Colonic mucosa (tissue), 4 donors: ENCODE measurements at regions not wholly inside any gene's neighbourhood (a gene's known extent, or its start where the extent isn't known, plus 50 kb on each side); places are given as distances from the start of the nearest gene placed in this dataset.

ENCODE experiments used
- DNase-seq: peaks from one replicate; pipeline ENCODE4 v3.0.0-alpha.2; 2020
- H3K27ac ChIP-seq: fragments of 200-600 bp; one replicate; pipeline ENCODE4 v1.8.0; 2021
- H3K27me3 ChIP-seq: fragments of 200-600 bp; one replicate; pipeline ENCODE4 v1.8.0; 2021
- H3K36me3 ChIP-seq: fragments of 200-600 bp; one replicate; pipeline ENCODE4 v1.8.0; 2021
- H3K4me1 ChIP-seq: fragments of 200-600 bp; one replicate; pipeline ENCODE4 v1.8.0; 2021; ENCODE audit warnings: mild to moderate bottlenecking
- H3K4me3 ChIP-seq: fragments of 200-600 bp; one replicate; pipeline ENCODE4 v1.8.0; 2021
- H3K9ac ChIP-seq, 2 donors: one replicate each; pipeline ENCODE4 v1.7.0; 2013; ENCODE audit warnings: control low read depth in 2 of 2, low read depth in 2 of 2, low read length in 2 of 2
- H3K9me3 ChIP-seq: fragments of 200-600 bp; one replicate; pipeline ENCODE4 v1.8.0; 2021
- intact Hi-C: fragments of 100-400 bp; cut with DNase I; formaldehyde crosslinking; loops from one replicate; pipeline ENCODE4 v1.14.1; 2022
- TF ChIP-seq, protein P1 (sequence below): fragments of 200-600 bp; IDR thresholded peaks from one replicate; pipeline ENCODE4 v1.8.0; 2022; ENCODE audit warnings: antibody characterized with exemption, mild to moderate bottlenecking
- donor health status: healthy.
- donor health status: DM: no; HTN: no; CAD: no.
- donor health status: DM: no; HTN: no; CAD: no.

DNA sequence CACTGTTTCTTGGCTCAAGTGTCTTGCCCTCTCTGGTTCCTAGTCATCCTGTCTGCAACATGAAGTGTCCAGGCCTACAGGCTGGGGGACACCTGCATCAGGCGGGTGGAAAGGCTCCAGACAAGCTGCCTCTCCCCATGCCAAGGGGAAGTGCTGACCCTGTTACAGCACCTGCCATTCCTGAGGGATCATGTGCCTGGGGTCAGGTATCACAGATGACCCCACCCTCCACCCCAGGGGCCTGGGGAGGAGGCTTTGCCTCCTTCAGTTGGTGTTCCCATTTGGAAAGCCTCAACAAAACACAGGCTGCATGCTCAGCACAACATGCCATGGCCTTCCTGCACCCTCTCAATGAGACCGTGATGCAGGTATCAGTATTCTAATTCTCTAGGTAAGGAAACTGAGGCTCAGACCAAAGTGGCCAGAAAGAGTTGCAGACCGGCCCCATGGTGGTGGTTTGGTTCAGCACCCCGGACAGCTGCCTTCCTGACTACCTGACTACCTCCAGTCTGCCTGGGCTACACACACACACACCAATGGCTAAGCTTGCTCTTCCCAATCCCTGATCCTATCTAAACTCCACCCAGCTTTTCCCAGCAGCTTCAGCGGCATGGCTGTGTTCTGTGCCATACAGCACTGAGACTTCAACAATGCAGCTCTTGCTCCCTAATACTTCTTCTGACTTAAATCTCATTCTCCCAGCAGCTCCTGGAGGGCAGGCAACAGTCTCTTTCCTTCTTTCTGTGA is 69.7 kb upstream of the LINGO1 start:
- intact Hi-C loops: no loop called here
- peak; percentile 18 for DNase-seq
- Histone ChIP-seq H3K27me3 (no peaks in the 10 kb centered on the region), H3K27ac (no peak overlapping the region), H3K4me3 (no peak overlapping the region), H3K4me1 (no peaks in the 10 kb centered on the region), H3K9me3 (no peaks in the 10 kb centered on the region), H3K9ac (no peak overlapping the region), H3K36me3 (no peaks in the 10 kb centered on the region)
- TF ChIP-seq, protein P1, sequence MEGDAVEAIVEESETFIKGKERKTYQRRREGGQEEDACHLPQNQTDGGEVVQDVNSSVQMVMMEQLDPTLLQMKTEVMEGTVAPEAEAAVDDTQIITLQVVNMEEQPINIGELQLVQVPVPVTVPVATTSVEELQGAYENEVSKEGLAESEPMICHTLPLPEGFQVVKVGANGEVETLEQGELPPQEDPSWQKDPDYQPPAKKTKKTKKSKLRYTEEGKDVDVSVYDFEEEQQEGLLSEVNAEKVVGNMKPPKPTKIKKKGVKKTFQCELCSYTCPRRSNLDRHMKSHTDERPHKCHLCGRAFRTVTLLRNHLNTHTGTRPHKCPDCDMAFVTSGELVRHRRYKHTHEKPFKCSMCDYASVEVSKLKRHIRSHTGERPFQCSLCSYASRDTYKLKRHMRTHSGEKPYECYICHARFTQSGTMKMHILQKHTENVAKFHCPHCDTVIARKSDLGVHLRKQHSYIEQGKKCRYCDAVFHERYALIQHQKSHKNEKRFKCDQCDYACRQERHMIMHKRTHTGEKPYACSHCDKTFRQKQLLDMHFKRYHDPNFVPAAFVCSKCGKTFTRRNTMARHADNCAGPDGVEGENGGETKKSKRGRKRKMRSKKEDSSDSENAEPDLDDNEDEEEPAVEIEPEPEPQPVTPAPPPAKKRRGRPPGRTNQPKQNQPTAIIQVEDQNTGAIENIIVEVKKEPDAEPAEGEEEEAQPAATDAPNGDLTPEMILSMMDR: no peak

DNA sequence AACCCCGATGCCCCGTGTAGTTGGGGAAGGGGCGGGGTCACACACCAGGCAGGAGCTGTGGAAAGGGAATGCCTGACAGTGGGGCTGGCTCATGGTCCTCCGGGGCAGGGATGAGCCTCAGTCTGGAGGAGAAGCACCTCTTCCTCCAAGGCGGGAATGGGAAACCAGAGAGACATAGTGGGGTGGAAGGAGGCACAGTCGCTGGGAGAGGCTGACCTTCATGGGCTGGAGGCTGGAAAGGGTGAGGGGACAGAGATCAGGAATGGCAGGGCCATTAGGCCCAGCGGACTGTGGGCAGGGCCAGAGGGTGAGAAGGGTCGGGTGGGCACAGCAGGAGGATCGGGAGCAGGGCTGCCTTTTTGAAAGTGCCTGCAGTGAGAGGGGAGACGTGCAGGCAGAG is 65.8 kb upstream of the LINGO1 start:
- H3K9me3 ChIP-seq: no peaks in the 10 kb centered on the region
- no peaks in the 10 kb centered on the region for H3K36me3 ChIP-seq
- no peak overlapping the region for H3K27ac ChIP-seq
- intact Hi-C loops: no loop called here
- TF ChIP-seq, protein P1: no peak
- no peaks in the 10 kb centered on the region for H3K4me1 ChIP-seq
- H3K4me3 ChIP-seq: no peak overlapping the region
- no peak for DNase-seq
- H3K9ac ChIP-seq: no peak overlapping the region
- peaks cover 6% of the 10 kb centered on the region for H3K27me3 ChIP-seq

DNA sequence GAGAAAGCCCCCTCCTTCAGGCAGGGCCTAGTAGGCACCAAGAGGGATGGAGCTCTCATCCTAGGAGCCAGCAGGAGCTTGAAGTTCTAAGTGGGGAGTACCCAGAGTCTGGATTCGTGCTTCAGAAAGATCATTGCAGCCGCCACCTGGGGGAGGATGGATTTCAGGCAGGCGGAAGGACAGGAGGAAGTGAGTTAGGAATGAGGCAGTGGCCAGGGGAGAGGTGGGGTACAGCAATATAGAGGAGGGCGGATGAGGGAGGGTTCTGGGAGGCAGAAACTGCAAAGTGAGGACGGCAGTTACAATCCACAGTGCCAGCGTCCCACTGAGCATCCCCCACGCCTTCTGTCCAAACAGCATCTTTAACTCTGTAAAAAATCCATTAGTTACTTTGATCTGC is 65.2 kb upstream of the LINGO1 start:
- no peak for DNase-seq
- intact Hi-C loops: no loop called here
- TF ChIP-seq, protein P1: no peak

DNA sequence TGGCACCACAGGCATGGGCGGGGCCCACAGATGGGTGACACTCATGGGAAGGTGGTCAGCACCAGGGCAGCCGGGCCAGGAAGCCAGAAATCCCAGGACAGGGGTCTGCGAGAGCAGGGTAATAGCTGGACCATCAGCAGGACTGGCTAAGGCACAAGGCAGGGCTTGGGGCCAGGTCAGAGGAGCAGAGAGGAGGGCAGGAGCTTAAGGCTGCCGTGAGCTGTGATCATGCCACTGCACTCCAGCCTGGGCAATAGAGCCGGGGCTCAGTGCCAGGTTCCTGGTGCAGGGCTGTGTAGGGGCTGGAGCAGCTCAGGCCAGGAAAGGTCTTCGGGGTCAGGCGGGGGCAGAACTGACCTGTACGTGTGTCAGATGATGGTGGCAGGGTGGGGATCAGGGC is 64.2 kb upstream of the LINGO1 start:
- TF ChIP-seq, protein P1: no peak
- Histone ChIP-seq H3K9me3 (no peaks in the 10 kb centered on the region), H3K27me3 (peaks cover 6% of the 10 kb centered on the region), H3K27ac (no peak overlapping the region), H3K4me3 (no peak overlapping the region), H3K4me1 (no peaks in the 10 kb centered on the region), H3K36me3 (no peaks in the 10 kb centered on the region), H3K9ac (no peak overlapping the region)
- no peak for DNase-seq
- intact Hi-C loops: no loop called here

More for the DNA sequence above, 65.2 kb upstream of the LINGO1 start:
- Histone ChIP-seq H3K36me3 (no peaks in the 10 kb centered on the region), H3K9ac (no peak overlapping the region), H3K27me3 (peaks cover 6% of the 10 kb centered on the region), H3K4me1 (no peaks in the 10 kb centered on the region), H3K9me3 (no peaks in the 10 kb centered on the region), H3K27ac (no peak overlapping the region), H3K4me3 (no peak overlapping the region)

DNA sequence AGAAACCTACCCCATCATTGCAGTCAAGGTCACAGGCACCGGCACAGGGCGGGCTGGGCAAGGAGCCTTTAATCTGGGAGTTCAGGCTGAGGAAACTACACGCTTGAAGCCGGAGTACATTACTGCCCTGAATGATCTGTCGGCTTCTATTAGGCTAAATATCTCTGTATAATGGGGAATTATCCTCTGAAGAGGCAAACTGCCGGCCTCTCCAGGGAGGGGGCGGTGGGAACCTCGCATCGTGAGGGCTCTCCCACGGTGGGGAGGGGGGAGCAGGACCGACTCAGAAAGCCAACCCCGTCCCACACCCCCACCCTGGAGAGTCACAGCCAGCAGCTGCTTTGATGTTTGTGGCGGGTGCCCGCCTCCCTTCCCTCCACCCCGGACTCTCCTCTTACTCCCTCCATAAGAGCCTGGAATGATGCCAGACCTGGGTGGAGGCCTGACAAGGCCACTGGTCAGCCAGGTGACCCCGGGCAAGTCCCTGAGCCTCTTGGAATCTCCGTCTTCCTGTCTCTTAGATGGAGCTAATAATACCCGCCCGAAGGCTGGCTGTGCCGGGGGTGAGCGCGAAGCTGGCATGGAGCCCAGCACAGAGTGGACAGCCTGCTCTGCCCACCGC is 63.4 kb upstream of the LINGO1 start:
- no peaks in the 10 kb centered on the region for H3K4me1 ChIP-seq
- TF ChIP-seq, protein P1: no peak
- peaks cover 6% of the 10 kb centered on the region for H3K27me3 ChIP-seq
- no peak overlapping the region for H3K9ac ChIP-seq
- no peaks in the 10 kb centered on the region for H3K36me3 ChIP-seq
- no peaks in the 10 kb centered on the region for H3K9me3 ChIP-seq
- intact Hi-C loops: no loop called here
- no peak overlapping the region for H3K27ac ChIP-seq
- DNase-seq: no peak
- no peak overlapping the region for H3K4me3 ChIP-seq
